GM12875 (cell line): ENCODE measurements at regions not wholly inside any gene's neighbourhood (a gene's known extent, or its start where the extent isn't known, plus 50 kb on each side); places are given as distances from the start of the nearest gene placed in this dataset.

Experiments
- H3K4me3 ChIP-seq: one replicate; pipeline ENCODE4 v1.5.1; 2011; ENCODE audit warnings: low read depth, low read length, control low read depth
- TF ChIP-seq, protein P1 (sequence below): IDR thresholded peaks from 2 replicates; pipeline ENCODE4 v1.5.1; 2011; ENCODE audit warnings: low read depth, mild to moderate bottlenecking, control low read depth, inconsistent platforms, low read length, moderate library complexity, borderline replicate concordance; ENCODE audit not compliant: insufficient read depth

DNA sequence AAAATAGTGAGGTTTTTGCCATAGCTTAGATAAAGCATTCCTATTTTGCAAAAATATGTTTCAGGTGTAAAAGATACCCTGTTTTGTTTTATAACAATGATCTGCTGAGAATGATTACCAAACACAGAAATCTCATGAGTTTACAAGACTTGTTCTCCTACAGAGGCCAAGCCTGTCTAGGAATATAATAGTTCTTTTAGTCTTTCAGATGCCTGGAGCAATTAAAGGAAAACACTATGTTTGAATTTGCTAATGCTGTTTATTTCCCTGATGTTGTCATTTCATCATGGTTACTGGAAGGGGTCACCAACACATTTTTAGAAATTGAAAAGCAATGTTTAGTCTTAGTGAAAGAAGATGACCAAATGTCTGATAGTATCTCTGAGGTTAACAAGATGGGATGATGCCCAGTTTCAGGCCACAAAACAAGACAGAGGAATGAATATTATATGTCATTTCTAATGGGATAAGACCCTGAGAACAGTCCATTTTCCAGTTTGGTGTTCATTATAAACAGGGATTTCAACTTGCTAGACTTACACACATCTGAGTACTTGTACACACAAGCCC lies 559.9 kb downstream of the INHBA start:
- TF ChIP-seq, protein P1, sequence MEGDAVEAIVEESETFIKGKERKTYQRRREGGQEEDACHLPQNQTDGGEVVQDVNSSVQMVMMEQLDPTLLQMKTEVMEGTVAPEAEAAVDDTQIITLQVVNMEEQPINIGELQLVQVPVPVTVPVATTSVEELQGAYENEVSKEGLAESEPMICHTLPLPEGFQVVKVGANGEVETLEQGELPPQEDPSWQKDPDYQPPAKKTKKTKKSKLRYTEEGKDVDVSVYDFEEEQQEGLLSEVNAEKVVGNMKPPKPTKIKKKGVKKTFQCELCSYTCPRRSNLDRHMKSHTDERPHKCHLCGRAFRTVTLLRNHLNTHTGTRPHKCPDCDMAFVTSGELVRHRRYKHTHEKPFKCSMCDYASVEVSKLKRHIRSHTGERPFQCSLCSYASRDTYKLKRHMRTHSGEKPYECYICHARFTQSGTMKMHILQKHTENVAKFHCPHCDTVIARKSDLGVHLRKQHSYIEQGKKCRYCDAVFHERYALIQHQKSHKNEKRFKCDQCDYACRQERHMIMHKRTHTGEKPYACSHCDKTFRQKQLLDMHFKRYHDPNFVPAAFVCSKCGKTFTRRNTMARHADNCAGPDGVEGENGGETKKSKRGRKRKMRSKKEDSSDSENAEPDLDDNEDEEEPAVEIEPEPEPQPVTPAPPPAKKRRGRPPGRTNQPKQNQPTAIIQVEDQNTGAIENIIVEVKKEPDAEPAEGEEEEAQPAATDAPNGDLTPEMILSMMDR: no peak
- no peak overlapping the region for H3K4me3 ChIP-seq

DNA sequence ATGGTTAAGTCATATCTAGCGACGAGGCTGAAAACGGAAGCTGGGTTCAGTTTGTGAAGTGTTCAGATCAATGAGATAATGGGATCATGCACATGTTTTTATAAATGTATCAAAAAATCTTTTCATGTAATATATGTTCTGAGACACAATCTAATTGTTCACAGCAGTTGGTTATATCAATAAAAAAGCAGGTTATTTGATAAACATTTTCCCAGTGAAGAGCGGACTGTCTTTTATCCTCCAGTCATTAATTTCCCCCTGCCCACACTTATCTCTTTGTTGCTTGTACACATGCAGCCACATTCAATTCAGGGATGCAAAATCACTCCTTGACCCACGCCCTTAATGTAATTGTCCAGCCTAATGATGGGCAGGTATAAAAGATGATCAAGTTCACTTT lies 563.1 kb downstream of the INHBA start:
- H3K4me3 ChIP-seq: no peak overlapping the region
- TF ChIP-seq, protein P1: no peak

DNA sequence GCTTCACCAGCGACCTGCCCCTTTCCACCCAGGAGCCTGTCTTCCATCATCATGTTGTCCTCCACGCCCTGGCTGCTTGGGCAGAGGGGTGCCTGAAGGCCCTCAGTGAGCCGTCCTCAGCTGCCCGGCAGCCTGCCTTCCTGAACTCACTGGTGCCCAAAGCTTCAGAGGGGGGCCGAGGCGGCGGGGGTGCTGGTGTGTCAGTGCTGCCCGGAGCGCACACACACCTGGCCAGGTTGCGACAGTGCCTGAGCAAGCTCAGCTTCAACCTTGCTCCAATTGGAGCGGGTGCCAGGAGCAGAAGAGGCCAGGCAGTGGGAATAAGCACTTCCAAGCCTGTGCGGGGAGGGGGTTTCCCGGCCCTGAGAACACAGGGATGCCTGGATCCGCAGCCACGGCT lies 566.3 kb downstream of the INHBA start:
- TF ChIP-seq, protein P1: no peak
- no peak overlapping the region for H3K4me3 ChIP-seq

DNA sequence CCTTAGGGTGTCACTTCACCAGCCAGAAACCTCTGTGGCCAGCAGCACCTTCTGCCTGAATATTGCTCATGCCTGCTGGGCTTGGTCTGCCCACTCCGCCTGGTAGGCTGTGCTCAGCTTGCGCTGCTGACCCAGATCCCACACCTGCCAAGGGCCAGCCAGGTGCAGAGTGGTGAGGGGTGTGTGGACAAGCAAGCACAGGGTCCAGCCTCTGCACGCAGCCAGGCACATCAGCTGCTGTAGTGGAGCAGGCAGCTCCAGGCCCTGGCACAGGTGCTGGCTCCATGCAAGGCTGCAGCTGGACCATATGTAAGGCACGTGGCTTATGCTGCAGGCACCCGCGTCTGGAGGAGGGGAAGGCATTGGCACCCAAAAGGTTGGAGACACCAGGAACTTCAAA lies 567.4 kb downstream of the INHBA start:
- no peak overlapping the region for H3K4me3 ChIP-seq
- TF ChIP-seq, protein P1: no peak

DNA sequence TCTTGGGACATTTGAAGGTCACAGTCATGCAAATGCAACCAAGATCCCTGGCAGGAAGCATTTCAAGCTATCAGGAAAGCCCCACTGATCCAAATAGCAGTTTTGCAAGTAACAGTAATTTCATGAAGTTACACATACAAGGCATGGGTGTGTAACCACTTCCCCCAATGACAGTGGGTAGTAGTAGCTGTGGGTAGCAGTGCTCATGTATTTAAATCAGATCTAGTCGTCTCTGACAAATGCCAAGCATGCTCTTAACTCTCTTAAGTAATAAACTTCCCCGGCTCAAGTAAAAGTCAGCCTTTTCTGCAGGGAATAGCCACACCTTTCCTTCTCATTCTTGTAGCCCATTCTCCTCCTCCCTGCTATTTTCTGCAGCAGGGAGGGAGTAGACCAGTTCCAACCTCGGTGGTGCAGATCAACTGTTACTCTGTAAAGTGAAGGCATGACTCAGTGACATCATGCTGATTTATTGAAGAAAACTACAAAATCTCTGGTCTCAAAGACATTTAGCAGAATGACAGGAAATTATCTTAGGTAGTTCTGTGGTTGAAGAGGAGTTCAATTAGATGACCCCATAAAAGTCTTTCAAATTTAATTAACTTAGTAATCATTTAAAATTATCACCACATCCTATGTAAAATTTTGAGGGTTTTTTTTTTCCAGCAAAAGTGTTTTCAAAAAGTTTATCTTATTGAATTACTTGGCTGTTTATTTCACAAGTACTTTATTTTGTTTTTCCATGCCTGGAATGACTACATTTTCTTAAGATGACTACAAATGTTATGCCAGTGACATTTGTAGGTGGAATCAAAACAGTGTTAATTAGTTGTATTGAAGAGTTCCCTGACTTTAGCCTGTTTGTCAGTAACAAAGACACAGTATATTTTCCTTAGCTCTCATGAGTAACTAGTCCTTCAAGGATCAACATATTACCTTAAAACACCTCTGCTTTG lies 568.3 kb downstream of the INHBA start:
- TF ChIP-seq, protein P1: no peak
- H3K4me3 ChIP-seq: no peak overlapping the region

DNA sequence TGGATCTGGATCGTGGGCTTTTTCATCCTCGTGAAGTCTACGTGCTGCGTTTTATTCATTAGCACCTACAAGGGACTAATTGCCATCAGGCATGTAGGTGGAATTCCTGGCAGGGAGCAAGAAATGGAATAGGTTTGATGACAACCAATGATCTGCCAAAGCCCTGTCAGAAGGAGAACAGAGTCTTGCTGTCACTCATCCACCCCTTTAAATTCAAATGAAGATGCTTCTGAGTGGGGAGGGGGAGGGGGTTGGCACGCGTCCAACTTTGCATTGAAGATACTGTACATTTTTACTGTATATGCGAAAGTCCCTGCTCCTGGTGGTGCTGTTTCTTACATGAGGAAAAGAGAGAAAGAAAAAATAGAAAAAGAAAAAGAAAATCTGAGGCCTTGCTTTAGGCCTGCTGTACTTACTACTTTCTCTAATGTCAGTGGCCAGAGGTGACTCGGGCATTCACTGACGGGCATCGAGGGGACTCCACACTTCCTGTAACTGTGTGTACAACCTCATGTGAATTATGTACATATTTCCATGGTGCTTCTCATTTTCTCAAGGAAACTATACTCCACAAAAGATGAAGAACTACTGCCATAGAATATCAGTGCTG lies 569.1 kb downstream of the INHBA start:
- no peak overlapping the region for H3K4me3 ChIP-seq
- TF ChIP-seq, protein P1: no peak
